ENCODE measurements at regions not wholly inside any gene's neighbourhood (a gene's known extent, or its start where the extent isn't known, plus 50 kb on each side); places are given as distances from the start of the nearest gene placed in this dataset.

GRCh38 chr18:68445668-68446426, 269.1 kb downstream of the TMX3 start:
- ChIA-PET POLR2A (no interaction called here), CTCF (no interaction called here)
- DNase-seq (ENCODE audit: extremely low spot score): no peak
- no peak for TF ChIP-seq CTCF (IDR thresholded peaks at IDR 0.05; ENCODE audit: control extremely low read depth, extremely low read depth, low read depth, missing control alignments)

- no peak for TF ChIP-seq CTCF (IDR thresholded peaks at IDR 0.05; ENCODE audit: control extremely low read depth, extremely low read depth, low read depth, missing control alignments)
- ChIA-PET CTCF (no interaction called here), POLR2A (no interaction called here)
- no peak for DNase-seq (ENCODE audit: extremely low spot score)
Measured at GRCh38 chr18:68445136-68445535, 269.8 kb downstream of the TMX3 start.

GRCh38 chr18:68441241-68441640, 273.7 kb downstream of the TMX3 start:
- no peak for TF ChIP-seq CTCF (IDR thresholded peaks at IDR 0.05; ENCODE audit: control extremely low read depth, extremely low read depth, low read depth, missing control alignments)
- no peak for DNase-seq (ENCODE audit: extremely low spot score)
- CTCF ChIA-PET: no interaction called here
- POLR2A ChIA-PET: no interaction called here

- DNase-seq (ENCODE audit: extremely low spot score): no peak
- POLR2A ChIA-PET: no interaction called here
- CTCF ChIA-PET: interaction anchor here (2.0 kb wide), 1 partner anchor 10 kb away, joined by 6 read pairs; no protein-coding TSS in a partner anchor
- no peak for TF ChIP-seq CTCF (IDR thresholded peaks at IDR 0.05; ENCODE audit: control extremely low read depth, extremely low read depth, low read depth, missing control alignments)
Measured at GRCh38 chr18:68440433-68440832, 274.5 kb downstream of the TMX3 start.

GRCh38 chr18:68439642-68440041, 275.3 kb downstream of the TMX3 start:
- TF ChIP-seq CTCF (IDR thresholded peaks at IDR 0.05; ENCODE audit: control extremely low read depth, extremely low read depth, low read depth, missing control alignments): no peak
- CTCF ChIA-PET: interaction anchor here (2.0 kb wide), 1 partner anchor 9 kb away, joined by 6 read pairs; no protein-coding TSS in a partner anchor
- POLR2A ChIA-PET: no interaction called here
- no peak for DNase-seq (ENCODE audit: extremely low spot score)

GRCh38 chr18:68438983-68439382, 275.9 kb downstream of the TMX3 start:
- CTCF ChIA-PET: interaction anchor here (2.0 kb wide), 1 partner anchor 8 kb away, joined by 6 read pairs; no protein-coding TSS in a partner anchor
- no peak for DNase-seq (ENCODE audit: extremely low spot score)

More at GRCh38 chr18:68438983-68439382, 275.9 kb downstream of the TMX3 start:
- POLR2A ChIA-PET: no interaction called here
- no peak for TF ChIP-seq CTCF (IDR thresholded peaks at IDR 0.05; ENCODE audit: control extremely low read depth, extremely low read depth, low read depth, missing control alignments)
